Dendritic cell treated with granulocyte-macrophage colony-stimulating factor and Interleukin-4, amounts not matched to agents 40 ng/mL and 50 ng/mL, for 4 days (primary cell): ENCODE measurements at regions not wholly inside any gene's neighbourhood (a gene's known extent, or its start where the extent isn't known, plus 50 kb on each side); places are given as distances from the start of the nearest gene placed in this dataset.
"Not testable (repeated sequence)": the region's sequence is repeated elsewhere in the genome, so short reads cannot be mapped to it uniquely, and the experiment has no call there.

ENCODE experiments used
- H3K27ac Mint-ChIP-seq: one replicate; pipeline ENCODE4 v1.8.0; 2022; ENCODE audit warnings: mild to moderate bottlenecking, mixed read lengths
- H3K27me3 Mint-ChIP-seq: one replicate; pipeline ENCODE4 v1.8.0; 2022; ENCODE audit warnings: mild to moderate bottlenecking, mixed read lengths
- H3K36me3 Mint-ChIP-seq: one replicate; pipeline ENCODE4 v1.8.0; 2022; ENCODE audit warnings: low read depth, mixed read lengths
- H3K4me1 Mint-ChIP-seq: one replicate; pipeline ENCODE4 v1.8.0; 2022; ENCODE audit warnings: low read depth, mixed read lengths
- H3K4me3 Mint-ChIP-seq: one replicate; pipeline ENCODE4 v1.8.0; 2022; ENCODE audit warnings: mild to moderate bottlenecking, moderate library complexity, mixed read lengths
- H3K9me3 Mint-ChIP-seq: one replicate; pipeline ENCODE4 v1.8.0; 2022; ENCODE audit warnings: mixed read lengths
- intact Hi-C: fragments of 100-400 bp; cut with micrococcal nuclease; formaldehyde crosslinking; loops from one replicate; pipeline ENCODE4 v1.15.0; 2022

DNA sequence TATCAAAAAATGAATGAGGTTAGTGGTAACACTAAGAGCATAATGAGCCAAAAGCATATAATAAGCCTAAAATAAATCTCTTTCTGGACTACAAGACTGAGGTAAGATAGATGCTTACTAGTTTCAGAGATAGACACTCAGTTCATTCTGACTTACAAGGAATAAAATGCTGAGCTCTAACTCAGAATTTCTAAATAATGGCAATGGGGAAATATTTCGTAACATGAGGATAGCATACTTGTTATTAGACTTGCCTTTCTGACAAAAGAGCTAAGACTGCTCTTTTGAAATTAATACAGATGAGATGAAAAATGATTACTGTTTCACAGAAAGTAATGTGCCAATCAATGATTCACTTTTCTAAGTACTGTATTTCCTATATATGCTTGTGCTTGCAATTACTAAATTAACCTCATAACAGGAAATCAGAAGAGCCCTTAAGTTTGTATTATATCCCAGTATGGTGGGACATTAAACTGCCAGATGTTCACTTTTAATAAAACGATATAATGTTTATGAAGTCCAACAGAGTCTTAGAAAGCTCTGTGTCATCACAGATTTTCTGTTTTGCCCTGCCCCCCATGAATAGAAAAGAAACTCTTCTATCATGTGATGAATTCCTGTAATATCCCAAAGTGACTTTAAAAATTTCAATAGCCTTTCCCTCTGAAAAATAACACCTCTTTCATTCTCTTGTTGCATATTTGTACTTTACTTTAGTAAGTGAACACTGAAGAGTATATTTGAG, 2771.0 kb upstream of the PCDH20 start:
- H3K27me3 Mint-ChIP-seq = no peaks in the 10 kb centered on the region
- no peaks in the 10 kb centered on the region for H3K36me3 Mint-ChIP-seq
- peaks cover 6% of the 10 kb centered on the region for H3K9me3 Mint-ChIP-seq
- intact Hi-C loops = no loop called here
- no peaks in the 10 kb centered on the region for H3K4me1 Mint-ChIP-seq
- no peak overlapping the region for H3K4me3 Mint-ChIP-seq
- no peak overlapping the region for H3K27ac Mint-ChIP-seq

DNA sequence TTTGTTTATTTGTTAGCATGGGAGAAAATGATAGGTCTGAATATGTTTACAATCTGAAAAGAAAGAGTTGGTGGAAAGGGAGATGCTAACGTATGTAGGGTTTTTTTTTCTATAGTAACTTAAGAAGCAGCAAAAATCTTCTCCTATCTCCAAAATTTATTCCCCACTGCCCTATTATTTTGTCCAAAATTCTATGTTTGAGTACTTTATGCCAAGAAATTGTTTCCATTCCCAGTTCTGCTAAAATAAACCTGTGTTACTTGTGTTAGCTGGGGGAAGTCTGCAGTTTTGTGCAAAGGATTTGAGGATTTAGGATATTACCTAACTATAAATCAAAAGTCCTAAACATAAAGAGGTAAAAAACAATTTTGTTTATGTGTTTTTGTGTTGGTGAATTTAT, 2770.4 kb upstream of the PCDH20 start:
- Mint-ChIP-seq H3K4me1 (no peaks in the 10 kb centered on the region), H3K9me3 (peaks cover 6% of the 10 kb centered on the region), H3K4me3 (no peak overlapping the region), H3K27me3 (no peaks in the 10 kb centered on the region), H3K27ac (no peak overlapping the region), H3K36me3 (no peaks in the 10 kb centered on the region)
- intact Hi-C loops = no loop called here

DNA sequence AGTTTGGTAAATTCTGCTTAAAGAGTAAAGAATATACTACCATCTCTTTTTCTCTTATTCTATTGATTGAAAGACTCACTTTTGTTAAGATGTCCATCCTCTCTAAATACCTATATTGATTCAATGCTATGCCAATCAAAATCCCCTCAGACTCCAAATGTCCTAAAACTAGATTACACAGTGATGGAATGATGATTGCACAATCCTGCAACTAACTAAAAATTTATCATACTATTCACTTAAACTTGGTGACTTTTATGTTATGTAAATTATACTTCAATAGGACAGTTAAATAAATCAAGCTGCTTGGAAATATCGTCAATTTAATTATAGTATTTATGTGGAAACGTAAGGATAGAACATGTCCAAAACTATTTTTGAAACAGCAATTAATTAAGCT, 2765.1 kb upstream of the PCDH20 start:
- peaks cover 18% of the 10 kb centered on the region for H3K9me3 Mint-ChIP-seq
- intact Hi-C loops = no loop called here
- no peak overlapping the region for H3K4me3 Mint-ChIP-seq
- H3K36me3 Mint-ChIP-seq = no peaks in the 10 kb centered on the region
- no peaks in the 10 kb centered on the region for H3K27me3 Mint-ChIP-seq
- H3K4me1 Mint-ChIP-seq = no peaks in the 10 kb centered on the region
- no peak overlapping the region for H3K27ac Mint-ChIP-seq

DNA sequence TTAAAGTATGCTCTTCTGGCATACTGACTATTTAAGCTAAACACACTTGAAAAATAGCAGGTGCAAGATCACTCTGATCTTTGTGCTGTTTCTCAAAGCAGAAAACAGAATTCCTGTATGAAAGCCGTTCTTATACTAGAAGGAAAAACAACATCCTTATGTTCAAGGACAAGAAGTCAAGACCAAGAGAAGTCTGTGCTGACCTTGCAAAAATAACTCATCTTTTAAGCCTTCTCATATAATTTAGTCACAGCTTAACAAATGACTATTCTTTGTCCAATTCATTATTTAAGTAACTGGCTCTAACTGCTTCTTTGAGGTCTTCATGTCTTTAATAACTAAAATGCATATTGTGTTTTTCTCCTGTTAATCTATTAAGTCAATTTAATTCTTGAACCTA, 2750.2 kb upstream of the PCDH20 start:
- Mint-ChIP-seq H3K27me3 (no peaks in the 10 kb centered on the region), H3K4me3 (no peak overlapping the region), H3K27ac (no peak overlapping the region), H3K4me1 (no peaks in the 10 kb centered on the region), H3K36me3 (no peaks in the 10 kb centered on the region), H3K9me3 (peaks cover 18% of the 10 kb centered on the region)
- intact Hi-C loops = no loop called here

DNA sequence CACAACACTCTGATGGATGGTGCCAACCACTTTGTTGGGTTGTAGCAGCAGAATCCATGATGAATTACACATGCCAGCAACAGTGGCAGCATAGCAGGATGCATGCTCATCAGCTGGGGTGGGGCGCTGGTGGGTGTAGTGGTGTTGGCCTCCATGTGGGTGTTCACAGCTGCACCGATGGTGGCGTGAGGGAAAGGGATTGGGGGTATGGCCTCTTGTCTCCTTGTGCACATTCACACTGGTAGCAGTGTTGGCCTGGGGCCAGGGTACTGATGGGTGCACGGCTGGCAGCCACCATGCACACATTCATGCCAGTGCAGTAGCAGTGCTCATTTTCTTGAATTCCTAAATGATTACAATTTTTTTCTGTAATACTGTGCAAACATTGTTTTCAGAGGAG, 2748.8 kb upstream of the PCDH20 start:
- no peaks in the 10 kb centered on the region for H3K27me3 Mint-ChIP-seq
- no peak overlapping the region for H3K4me3 Mint-ChIP-seq
- H3K9me3 Mint-ChIP-seq = peaks cover 18% of the 10 kb centered on the region
- no peaks in the 10 kb centered on the region for H3K36me3 Mint-ChIP-seq
- no peak overlapping the region for H3K27ac Mint-ChIP-seq
- no peaks in the 10 kb centered on the region for H3K4me1 Mint-ChIP-seq
- intact Hi-C loops = no loop called here

DNA sequence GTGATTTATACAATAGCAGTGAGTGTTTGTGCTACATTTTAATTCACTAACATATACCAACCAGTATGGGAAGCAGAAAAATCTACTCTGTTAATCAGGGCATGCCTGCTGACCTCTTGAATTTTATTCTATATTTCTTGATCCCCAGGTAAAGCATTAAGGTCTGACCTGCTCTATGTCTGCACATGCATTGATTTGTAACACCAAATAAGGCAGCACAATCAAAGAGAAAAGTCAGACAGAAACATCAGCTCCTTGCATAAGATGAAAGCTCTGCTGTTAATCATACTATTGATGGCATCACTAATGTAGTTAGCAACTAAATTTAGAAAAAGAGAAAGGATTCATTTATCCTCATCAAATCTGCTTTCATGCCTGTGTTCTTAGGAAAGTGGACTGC, 2744.8 kb upstream of the PCDH20 start:
- no peak overlapping the region for H3K4me3 Mint-ChIP-seq
- no peaks in the 10 kb centered on the region for H3K36me3 Mint-ChIP-seq
- H3K27ac Mint-ChIP-seq = no peak overlapping the region
- intact Hi-C loops = no loop called here
- H3K4me1 Mint-ChIP-seq = no peaks in the 10 kb centered on the region
- H3K9me3 Mint-ChIP-seq = peaks cover 9% of the 10 kb centered on the region
- no peaks in the 10 kb centered on the region for H3K27me3 Mint-ChIP-seq

DNA sequence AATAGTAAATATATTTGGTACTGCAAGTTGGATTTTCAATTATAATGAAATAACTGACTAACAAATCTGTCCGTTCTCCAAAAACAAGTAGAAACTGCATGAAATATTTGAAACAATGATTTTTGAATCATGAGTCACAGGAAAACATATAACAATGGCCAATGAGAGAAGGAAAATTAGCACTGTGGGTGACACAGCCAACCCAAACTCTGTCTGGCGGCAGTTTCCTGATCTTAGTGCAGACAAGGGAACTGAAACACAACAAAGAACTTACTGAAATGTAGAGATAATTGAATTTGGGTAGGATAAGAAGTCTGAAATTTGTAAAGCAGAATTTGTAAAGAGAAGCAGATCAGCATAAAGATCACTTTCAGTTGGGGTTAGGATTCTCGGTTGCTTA, 2743.3 kb upstream of the PCDH20 start:
- H3K27ac Mint-ChIP-seq = no peak overlapping the region
- H3K36me3 Mint-ChIP-seq = no peaks in the 10 kb centered on the region
- no peak overlapping the region for H3K4me3 Mint-ChIP-seq
- no peaks in the 10 kb centered on the region for H3K27me3 Mint-ChIP-seq
- no peaks in the 10 kb centered on the region for H3K4me1 Mint-ChIP-seq
- H3K9me3 Mint-ChIP-seq = peaks cover 3% of the 10 kb centered on the region
- intact Hi-C loops = no loop called here

DNA sequence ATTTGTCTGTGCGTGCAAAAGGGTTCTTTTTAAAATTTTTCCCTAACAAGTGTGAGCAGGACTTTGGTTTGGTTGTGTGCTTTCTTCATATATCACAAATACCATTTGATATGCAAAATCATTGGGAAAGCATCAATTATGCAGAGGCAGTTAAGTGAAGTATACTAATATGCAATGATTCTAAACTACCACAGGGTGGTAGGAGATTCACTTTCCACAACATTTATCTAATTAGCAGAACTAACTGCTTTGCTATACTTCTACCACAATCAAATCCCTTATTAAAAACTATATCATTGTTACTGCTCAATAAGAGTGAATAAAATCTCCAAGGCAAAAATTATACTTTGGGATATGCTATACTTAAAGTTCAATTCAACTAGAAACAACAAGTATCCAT, 2738.9 kb upstream of the PCDH20 start:
- Mint-ChIP-seq H3K9me3 (no peaks in the 10 kb centered on the region), H3K4me3 (no peak overlapping the region), H3K27me3 (no peaks in the 10 kb centered on the region), H3K36me3 (no peaks in the 10 kb centered on the region), H3K4me1 (no peaks in the 10 kb centered on the region), H3K27ac (no peak overlapping the region)
- intact Hi-C loops = no loop called here

DNA sequence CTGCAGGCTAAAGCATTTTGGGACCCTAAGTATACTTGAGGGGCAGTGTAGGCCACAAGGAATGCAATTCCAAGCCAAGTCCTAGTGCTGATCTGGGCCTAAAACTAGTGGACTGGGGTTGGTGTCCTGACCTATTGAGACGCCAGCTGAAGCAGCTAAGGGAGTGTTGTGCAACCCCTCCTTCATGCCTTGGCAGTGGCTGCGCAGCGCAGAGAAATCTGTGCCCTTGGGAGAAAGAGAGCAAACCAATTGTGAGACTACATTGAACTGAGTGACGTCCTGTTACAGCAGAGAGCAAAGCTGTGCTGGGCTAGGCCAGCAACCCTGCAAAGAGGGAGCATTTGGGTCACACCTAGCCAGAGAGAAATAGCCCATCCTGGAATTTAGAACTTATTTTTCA, 2715.0 kb upstream of the PCDH20 start:
- Mint-ChIP-seq H3K9me3 (peaks cover 42% of the 10 kb centered on the region), H3K4me1 (no peaks in the 10 kb centered on the region), H3K27me3 (no peaks in the 10 kb centered on the region), H3K4me3 (no peak overlapping the region), H3K36me3 (no peaks in the 10 kb centered on the region), H3K27ac (no peak overlapping the region)
- intact Hi-C loops = no loop called here

DNA sequence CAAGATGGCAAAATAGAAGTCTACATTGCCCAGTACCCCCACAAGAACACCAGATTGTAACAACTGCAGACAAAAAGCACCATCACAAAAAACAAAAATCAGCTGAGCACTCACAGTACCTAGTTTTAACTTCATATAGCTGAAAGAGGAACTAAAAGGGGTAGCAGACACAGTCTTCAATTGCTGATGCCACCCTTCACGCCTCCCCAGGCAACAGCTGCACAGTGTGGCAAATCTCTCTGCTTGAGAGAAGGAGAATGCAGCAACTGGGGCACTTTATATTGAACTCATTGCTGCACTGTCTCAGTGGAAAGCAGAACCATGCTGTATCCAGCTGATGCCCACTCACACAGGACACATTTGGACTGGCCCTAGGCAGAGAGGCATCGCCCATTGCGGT, 2714.5 kb upstream of the PCDH20 start:
- intact Hi-C loops = no loop called here
- Mint-ChIP-seq H3K27me3 (no peaks in the 10 kb centered on the region), H3K9me3 (peaks cover 39% of the 10 kb centered on the region), H3K27ac (no peak overlapping the region), H3K4me1 (no peaks in the 10 kb centered on the region), H3K36me3 (no peaks in the 10 kb centered on the region), H3K4me3 (no peak overlapping the region)

DNA sequence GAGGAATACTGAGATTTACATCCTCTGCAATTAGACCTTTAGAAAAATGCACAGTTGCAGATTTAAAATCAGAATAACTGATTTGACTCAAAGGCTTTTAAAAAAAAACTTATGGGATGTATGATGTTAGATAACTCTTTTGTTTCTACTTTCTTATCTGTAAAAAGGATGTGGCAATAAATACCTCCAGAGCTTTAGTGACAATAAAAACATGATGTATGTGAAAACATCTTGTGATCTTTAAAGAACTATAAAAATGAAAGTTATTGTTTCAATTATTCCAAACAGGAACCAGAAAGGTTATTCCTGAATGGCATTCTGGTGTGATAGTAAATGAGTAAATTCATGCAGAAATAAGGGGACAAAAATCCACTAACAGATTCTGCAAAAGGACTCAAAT, 2712.2 kb upstream of the PCDH20 start:
- Mint-ChIP-seq H3K4me3 (no peak overlapping the region), H3K27ac (no peak overlapping the region), H3K4me1 (no peaks in the 10 kb centered on the region), H3K9me3 (peaks cover 21% of the 10 kb centered on the region), H3K36me3 (no peaks in the 10 kb centered on the region), H3K27me3 (no peaks in the 10 kb centered on the region)
- intact Hi-C loops = no loop called here

DNA sequence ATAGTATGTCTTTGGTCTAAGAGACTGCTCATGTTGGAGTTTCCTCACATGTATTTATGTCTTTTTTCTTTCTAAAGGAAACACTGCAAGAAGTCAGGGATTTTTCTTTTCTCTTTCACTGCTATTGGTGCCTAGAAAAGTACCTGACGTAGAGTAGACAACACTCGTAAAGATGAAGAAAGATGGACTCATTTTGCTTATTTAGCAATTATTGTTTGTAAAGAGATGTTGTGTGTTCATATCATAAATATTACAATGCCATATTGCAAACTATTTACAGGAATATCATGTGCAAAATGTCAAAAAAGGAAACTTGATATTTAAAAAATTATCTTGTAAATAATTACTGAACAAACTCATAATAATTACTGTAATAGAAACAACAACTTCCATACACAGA, 2711.5 kb upstream of the PCDH20 start:
- Mint-ChIP-seq H3K4me3 (no peak overlapping the region), H3K27ac (no peak overlapping the region), H3K36me3 (no peaks in the 10 kb centered on the region), H3K27me3 (no peaks in the 10 kb centered on the region), H3K9me3 (peaks cover 14% of the 10 kb centered on the region), H3K4me1 (no peaks in the 10 kb centered on the region)
- intact Hi-C loops = no loop called here

DNA sequence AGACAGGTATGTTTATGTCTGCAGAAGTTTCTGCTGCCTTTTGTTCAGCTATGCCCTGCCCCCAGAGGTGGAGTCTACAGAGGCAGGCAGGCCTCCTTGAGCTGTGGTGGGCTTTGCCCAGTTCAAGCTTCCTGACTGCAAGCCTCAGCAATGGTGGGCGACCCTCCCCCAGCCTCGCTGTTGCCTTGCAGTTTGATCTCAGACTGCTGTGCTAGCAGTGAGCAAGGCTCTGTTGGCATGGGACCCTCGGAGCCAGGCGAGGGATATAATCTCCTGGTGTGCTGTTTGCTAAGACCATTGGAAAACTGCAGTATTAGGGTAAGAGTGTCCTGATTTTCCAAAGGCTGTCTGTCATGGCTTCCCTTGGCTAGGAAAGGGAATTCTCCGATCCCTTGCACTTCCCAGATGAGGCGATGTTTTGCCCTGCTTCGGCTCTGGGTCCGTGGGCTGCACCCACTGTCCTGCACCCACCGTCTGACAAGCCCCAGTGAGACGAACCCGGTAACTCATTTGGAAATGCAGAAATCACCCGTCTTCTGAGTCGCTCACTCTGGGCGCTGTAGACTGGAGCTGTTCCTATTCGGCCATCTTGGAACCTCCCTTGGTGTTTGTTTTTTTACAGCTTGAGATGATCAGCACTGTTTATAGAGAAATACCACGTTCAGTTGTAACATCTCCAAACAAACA, 2705.5 kb upstream of the PCDH20 start:
- H3K4me3 Mint-ChIP-seq, H3K27ac Mint-ChIP-seq, H3K27me3 Mint-ChIP-seq, H3K36me3 Mint-ChIP-seq, H3K4me1 Mint-ChIP-seq, intact Hi-C loops: not testable (repeated sequence)
- H3K9me3 Mint-ChIP-seq = peaks cover 44% of the 10 kb centered on the region

DNA sequence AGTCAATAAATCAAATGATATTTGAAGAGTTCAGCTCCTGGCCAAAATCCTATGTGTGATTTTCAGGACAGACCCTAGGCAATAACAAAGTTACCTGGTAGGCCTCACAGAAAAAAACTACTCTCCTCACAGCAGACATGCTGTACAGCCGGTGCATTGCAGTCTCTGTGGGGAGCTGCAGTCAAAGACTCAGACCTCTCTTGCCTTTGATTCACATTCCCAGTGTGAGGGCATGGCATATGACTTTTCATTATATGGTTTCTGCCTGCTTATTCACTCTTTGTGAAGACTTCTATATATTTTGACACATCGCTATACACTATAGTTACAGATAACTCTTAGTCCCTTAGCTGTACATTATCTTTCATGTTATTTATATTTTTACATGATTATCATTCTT, 2684.3 kb upstream of the PCDH20 start:
- Mint-ChIP-seq H3K9me3 (peaks cover 12% of the 10 kb centered on the region), H3K27me3 (no peaks in the 10 kb centered on the region), H3K27ac (no peak overlapping the region), H3K36me3 (no peaks in the 10 kb centered on the region), H3K4me3 (no peak overlapping the region), H3K4me1 (no peaks in the 10 kb centered on the region)
- intact Hi-C loops = no loop called here

DNA sequence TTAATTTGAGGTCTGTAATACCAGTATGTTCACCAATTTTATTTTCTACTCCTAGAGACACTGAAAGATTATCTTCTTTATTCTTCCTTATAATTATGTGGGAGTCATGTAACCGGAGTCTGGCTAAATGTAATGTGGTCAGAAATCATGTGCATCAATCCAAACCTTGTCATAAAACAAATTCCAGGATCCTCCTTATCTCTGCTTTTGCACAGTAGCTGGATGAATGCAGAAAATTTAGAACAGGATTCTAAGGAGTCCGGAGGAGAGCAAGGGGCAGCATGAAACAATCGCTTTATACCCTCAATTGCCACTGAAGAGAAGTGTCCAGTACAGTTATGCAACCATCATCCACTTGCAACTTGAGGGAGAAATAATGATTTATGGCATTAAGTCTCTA, 2674.7 kb upstream of the PCDH20 start:
- Mint-ChIP-seq H3K36me3 (no peaks in the 10 kb centered on the region), H3K9me3 (peaks cover 36% of the 10 kb centered on the region), H3K27me3 (no peaks in the 10 kb centered on the region), H3K4me3 (no peak overlapping the region), H3K4me1 (no peaks in the 10 kb centered on the region), H3K27ac (no peak overlapping the region)
- intact Hi-C loops = no loop called here
